B cell (primary cell): ENCODE measurements at regions not wholly inside any gene's neighbourhood (a gene's known extent, or its start where the extent isn't known, plus 50 kb on each side); places are given as distances from the start of the nearest gene placed in this dataset.

Experiments used
- EZH2 ChIP-seq: IDR thresholded peaks from 2 replicates; pipeline ENCODE4 v1.6.1; 2012; ENCODE audit warnings: borderline replicate concordance, low read depth, mild to moderate bottlenecking, moderate library complexity, low read length; ENCODE audit not compliant: insufficient read depth, poor library complexity, severe bottlenecking
- TF ChIP-seq, protein P1 (sequence below): fragments of 200-600 bp; IDR thresholded peaks from one replicate; pipeline ENCODE4 v1.8.0; 2022; ENCODE audit warnings: antibody characterized with exemption, mild to moderate bottlenecking

DNA sequence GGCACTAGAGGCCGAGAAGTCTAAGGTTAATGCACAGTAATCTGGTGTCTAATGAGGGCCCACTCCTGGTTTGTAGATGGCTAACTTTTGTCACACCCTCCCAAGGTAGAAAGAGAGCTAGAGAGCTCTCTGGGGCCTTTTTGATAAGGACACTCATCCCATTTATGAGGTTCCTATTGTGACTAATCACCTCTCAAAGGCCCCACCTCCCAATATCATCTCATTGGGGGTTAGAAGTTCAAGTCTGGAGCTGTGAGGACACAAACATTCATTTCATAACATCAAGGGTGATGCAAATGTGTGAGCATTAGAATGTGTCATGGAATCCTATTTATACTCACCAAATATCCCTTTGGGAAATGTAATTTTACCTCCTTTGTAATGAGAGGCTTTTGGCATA is 79.2 kb upstream of the SLC10A2 start:
- TF ChIP-seq, protein P1, sequence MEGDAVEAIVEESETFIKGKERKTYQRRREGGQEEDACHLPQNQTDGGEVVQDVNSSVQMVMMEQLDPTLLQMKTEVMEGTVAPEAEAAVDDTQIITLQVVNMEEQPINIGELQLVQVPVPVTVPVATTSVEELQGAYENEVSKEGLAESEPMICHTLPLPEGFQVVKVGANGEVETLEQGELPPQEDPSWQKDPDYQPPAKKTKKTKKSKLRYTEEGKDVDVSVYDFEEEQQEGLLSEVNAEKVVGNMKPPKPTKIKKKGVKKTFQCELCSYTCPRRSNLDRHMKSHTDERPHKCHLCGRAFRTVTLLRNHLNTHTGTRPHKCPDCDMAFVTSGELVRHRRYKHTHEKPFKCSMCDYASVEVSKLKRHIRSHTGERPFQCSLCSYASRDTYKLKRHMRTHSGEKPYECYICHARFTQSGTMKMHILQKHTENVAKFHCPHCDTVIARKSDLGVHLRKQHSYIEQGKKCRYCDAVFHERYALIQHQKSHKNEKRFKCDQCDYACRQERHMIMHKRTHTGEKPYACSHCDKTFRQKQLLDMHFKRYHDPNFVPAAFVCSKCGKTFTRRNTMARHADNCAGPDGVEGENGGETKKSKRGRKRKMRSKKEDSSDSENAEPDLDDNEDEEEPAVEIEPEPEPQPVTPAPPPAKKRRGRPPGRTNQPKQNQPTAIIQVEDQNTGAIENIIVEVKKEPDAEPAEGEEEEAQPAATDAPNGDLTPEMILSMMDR = no peak
- no peak for TF ChIP-seq EZH2
